H9 (cell line): ENCODE measurements at regions not wholly inside any gene's neighbourhood (a gene's known extent, or its start where the extent isn't known, plus 50 kb on each side); places are given as distances from the start of the nearest gene placed in this dataset.

Experiments used
- DNase-seq: peaks from one replicate; pipeline ENCODE4 v3.0.0-alpha.2; 2017
- H2AFZ ChIP-seq: one replicate; pipeline ENCODE4 v1.6.1; 2013; ENCODE audit warnings: mild to moderate bottlenecking, low read length, control low read depth, moderate library complexity
- H2AK5ac ChIP-seq: 2 replicates; pipeline ENCODE4 v1.6.1; 2013; ENCODE audit warnings: low read length, control low read depth, mixed read lengths; ENCODE audit not compliant: insufficient read length
- H2BK120ac ChIP-seq: one replicate; pipeline ENCODE4 v1.6.1; 2013; ENCODE audit warnings: low read depth, mild to moderate bottlenecking, low read length, control low read depth, inconsistent platforms; ENCODE audit not compliant: poor library complexity, severe bottlenecking
- H2BK12ac ChIP-seq: 2 replicates; pipeline ENCODE4 v1.6.1; 2013; ENCODE audit warnings: low read length, control low read depth, mixed read lengths, low read depth; ENCODE audit not compliant: insufficient read length
- H2BK15ac ChIP-seq: 2 replicates; pipeline ENCODE4 v1.6.1; 2013; ENCODE audit warnings: low read depth, low read length, control low read depth
- H2BK20ac ChIP-seq: one replicate; pipeline ENCODE4 v1.6.1; 2013; ENCODE audit warnings: low read depth, mild to moderate bottlenecking, low read length, control low read depth, inconsistent platforms; ENCODE audit not compliant: poor library complexity, severe bottlenecking
- H2BK5ac ChIP-seq: 2 replicates; pipeline ENCODE4 v1.6.1; 2013; ENCODE audit warnings: low read length, control low read depth, mixed read lengths; ENCODE audit not compliant: insufficient read length
- H3K14ac ChIP-seq: 2 replicates; pipeline ENCODE4 v1.6.1; 2013; ENCODE audit warnings: low read length, control low read depth; ENCODE audit not compliant: insufficient read depth
- H3K18ac ChIP-seq: 2 replicates; pipeline ENCODE4 v1.6.1; 2013; ENCODE audit warnings: low read depth, mild to moderate bottlenecking, mixed read lengths, low read length, control low read depth; ENCODE audit not compliant: insufficient read length
- H3K23ac ChIP-seq: 2 replicates; pipeline ENCODE4 v1.6.1; 2013; ENCODE audit warnings: low read length, control low read depth, mixed read lengths, low read depth; ENCODE audit not compliant: insufficient read length
- H3K23me2 ChIP-seq: 2 replicates; pipeline ENCODE4 v1.6.1; 2013; ENCODE audit warnings: low read depth, mild to moderate bottlenecking, mixed read lengths, low read length, control low read depth; ENCODE audit not compliant: insufficient read length, poor library complexity, severe bottlenecking
- H3K27ac ChIP-seq: 2 replicates; pipeline ENCODE4 v1.5.1; 2013; ENCODE audit warnings: low read length, control low read depth, mixed read lengths, low read depth; ENCODE audit not compliant: insufficient read length
- H3K27me3 ChIP-seq: 2 replicates; pipeline ENCODE4 v1.6.1; 2013; ENCODE audit warnings: low read length, control low read depth, inconsistent platforms; ENCODE audit not compliant: insufficient read depth
- H3K4ac ChIP-seq: 2 replicates; pipeline ENCODE4 v1.6.1; 2013; ENCODE audit warnings: low read depth, mild to moderate bottlenecking, control low read depth, inconsistent platforms, low read length, moderate library complexity
- H3K4me1 ChIP-seq: 2 replicates; pipeline ENCODE4 v1.6.1; 2013; ENCODE audit warnings: low read length, control low read depth, inconsistent platforms; ENCODE audit not compliant: insufficient read depth
- H3K4me2 ChIP-seq: 2 replicates; pipeline ENCODE4 v1.6.1; 2013; ENCODE audit warnings: low read length, control low read depth, mixed read lengths; ENCODE audit not compliant: insufficient read length, insufficient read depth
- H3K56ac ChIP-seq: 2 replicates; pipeline ENCODE4 v1.6.1; 2013; ENCODE audit warnings: low read depth, mild to moderate bottlenecking, mixed read lengths, low read length, control low read depth; ENCODE audit not compliant: insufficient read length
- H3K79me1 ChIP-seq: 2 replicates; pipeline ENCODE4 v1.6.1; 2013; ENCODE audit warnings: low read depth, mild to moderate bottlenecking, moderate library complexity, low read length, control low read depth, inconsistent platforms; ENCODE audit not compliant: insufficient read depth, poor library complexity, severe bottlenecking
- H3K79me2 ChIP-seq: 2 replicates; pipeline ENCODE4 v1.6.1; 2013; ENCODE audit warnings: low read length, control low read depth, inconsistent platforms; ENCODE audit not compliant: insufficient read depth
- H3K9ac ChIP-seq: 2 replicates; pipeline ENCODE4 v1.6.1; 2013; ENCODE audit warnings: low read length, control low read depth, mixed read lengths; ENCODE audit not compliant: insufficient read length; ENCODE audit errors: extremely low read depth
- H3K9me3 ChIP-seq: one replicate; pipeline ENCODE4 v1.6.1; 2013; ENCODE audit warnings: low read depth, low read length, inconsistent platforms; ENCODE audit not compliant: control insufficient read depth
- H3T11ph ChIP-seq: one replicate; pipeline ENCODE4 v1.6.1; 2013; ENCODE audit warnings: mild to moderate bottlenecking, low read length, control low read depth, inconsistent platforms
- H4K20me1 ChIP-seq: one replicate; pipeline ENCODE4 v1.6.1; 2013; ENCODE audit not compliant: control insufficient read depth, insufficient read length, insufficient read depth
- H4K5ac ChIP-seq: 2 replicates; pipeline ENCODE4 v1.6.1; 2013; ENCODE audit warnings: low read depth, mild to moderate bottlenecking, mixed read lengths, low read length, control low read depth; ENCODE audit not compliant: insufficient read length
- H4K8ac ChIP-seq: replicated peaks from 2 replicates; pipeline ENCODE4 v1.6.1; 2013; ENCODE audit warnings: low read length, control low read depth, mixed read lengths, low read depth; ENCODE audit not compliant: insufficient read length
- H4K91ac ChIP-seq: 2 replicates; pipeline ENCODE4 v1.6.1; 2013; ENCODE audit warnings: low read depth, mild to moderate bottlenecking, moderate library complexity, mixed read lengths, low read length, control low read depth; ENCODE audit not compliant: insufficient read length
- H3K27ac Mint-ChIP-seq, 3 experiments: 2 replicates in 2 of 3; 3 replicates in 1 of 3; pipeline ENCODE4 v1.8.0; 2020 to 2021; ENCODE audit warnings: mixed read lengths in 3 of 3, mild to moderate bottlenecking in 1 of 3, moderate library complexity in 1 of 3
- H3K27me3 Mint-ChIP-seq: 2 replicates; pipeline ENCODE4 v1.8.0; 2021; ENCODE audit warnings: low read depth, mild to moderate bottlenecking, moderate library complexity, mixed read lengths
- H3K36me3 Mint-ChIP-seq, 3 experiments: 2 replicates in 2 of 3; 3 replicates in 1 of 3; pipeline ENCODE4 v1.8.0; 2020 to 2021; ENCODE audit warnings: low read depth in 3 of 3, mixed read lengths in 3 of 3; ENCODE audit not compliant: insufficient read depth in 1 of 3
- H3K4me1 Mint-ChIP-seq, 2 experiments: 2 replicates each; pipeline ENCODE4 v1.8.0; 2020; ENCODE audit warnings: mixed read lengths in 2 of 2
- H3K4me3 Mint-ChIP-seq, 2 experiments: 2 replicates in 1 of 2; 3 replicates in 1 of 2; pipeline ENCODE4 v1.8.0; 2020 to 2021; ENCODE audit warnings: mild to moderate bottlenecking in 2 of 2, mixed read lengths in 2 of 2, moderate library complexity in 1 of 2
- H3K9me3 Mint-ChIP-seq, 2 experiments: 2 replicates in 1 of 2; 3 replicates in 1 of 2; pipeline ENCODE4 v1.8.0; 2020; ENCODE audit warnings: mild to moderate bottlenecking in 2 of 2, mixed read lengths in 2 of 2, moderate library complexity in 1 of 2
- CTCF ChIP-seq: fragments of 200-600 bp; sonication (generic); conservative IDR thresholded peaks from 3 replicates; pipeline ENCODE4 v1.8.0; 2021; ENCODE audit warnings: antibody characterized with exemption, mild to moderate bottlenecking

GRCh38 chr16:65740711-65741110 lies 618.8 kb upstream of the CDH11 start:
- Histone ChIP-seq H2BK120ac (no peak overlapping the region), H3K18ac (no peak overlapping the region), H2AFZ (no peak overlapping the region), H3K23ac (no peak overlapping the region), H3K4me2 (no peak overlapping the region), H4K5ac (no peak overlapping the region), H4K20me1 (no peaks in the 10 kb centered on the region), H3K9ac (no peak overlapping the region), H4K91ac (no peak overlapping the region), H3K23me2 (no peaks in the 10 kb centered on the region), H3K56ac (no peak overlapping the region), H3K27ac (no peak overlapping the region), H2BK5ac (no peak overlapping the region), H4K8ac (no peak overlapping the region), H2BK20ac (no peak overlapping the region), H2BK15ac (no peak overlapping the region), H3K79me1 (no peaks in the 10 kb centered on the region), H2AK5ac (no peak overlapping the region), H3K14ac (no peak overlapping the region), H3K79me2 (no peaks in the 10 kb centered on the region), H2BK12ac (no peak overlapping the region), H3K9me3 (no peaks in the 10 kb centered on the region), H3T11ph (no peak overlapping the region), H3K4me1 (no peaks in the 10 kb centered on the region), H3K27me3 (no peaks in the 10 kb centered on the region), H3K4ac (no peak overlapping the region)
- Mint-ChIP-seq H3K4me1 (peaks cover 15% of the 10 kb centered on the region in 2 experiments), H3K27me3 (no peaks in the 10 kb centered on the region; the same call in none of the 2 replicates), H3K9me3 (no peaks in the 10 kb centered on the region), H3K4me3 (no peak overlapping the region), H3K36me3 (no peaks in the 10 kb centered on the region), H3K27ac (no peak overlapping the region)
- no peak for TF ChIP-seq CTCF
- DNase-seq: no peak
